Left cardiac atrium (tissue), 4 donors: ENCODE measurements at regions not wholly inside any gene's neighbourhood (a gene's known extent, or its start where the extent isn't known, plus 50 kb on each side); places are given as distances from the start of the nearest gene placed in this dataset.
"Not testable (repeated sequence)": the region's sequence is repeated elsewhere in the genome, so short reads cannot be mapped to it uniquely, and the experiment has no call there.

ENCODE experiments used
- ATAC-seq, 2 donors: fragments of 200-7000 bp; cut with Tn5 transposase; one replicate each; pipeline ENCODE4 v1.9.1; 2020; ENCODE audit warnings: mild to moderate bottlenecking in 2 of 2, moderate library complexity in 2 of 2
- DNase-seq: peaks from one replicate; pipeline ENCODE4 v3.0.0-alpha.2; 2020
- intact Hi-C, 2 donors: fragments of 100-400 bp; cut with DNase I; formaldehyde crosslinking; loops; one replicate each; pipeline versions ENCODE4 v1.14.1 to v1.15.1; 2022 to 2023
- donor health status: DM: no; HTN: yes; CAD: no.
- donor health status: DM: no; HTN: yes; CAD: no; lungs with severe emphysema.
- donor health status: DM: yes; HTN: yes; CAD: no.
- donor health status: Dilated cardiomyopathy.

DNA sequence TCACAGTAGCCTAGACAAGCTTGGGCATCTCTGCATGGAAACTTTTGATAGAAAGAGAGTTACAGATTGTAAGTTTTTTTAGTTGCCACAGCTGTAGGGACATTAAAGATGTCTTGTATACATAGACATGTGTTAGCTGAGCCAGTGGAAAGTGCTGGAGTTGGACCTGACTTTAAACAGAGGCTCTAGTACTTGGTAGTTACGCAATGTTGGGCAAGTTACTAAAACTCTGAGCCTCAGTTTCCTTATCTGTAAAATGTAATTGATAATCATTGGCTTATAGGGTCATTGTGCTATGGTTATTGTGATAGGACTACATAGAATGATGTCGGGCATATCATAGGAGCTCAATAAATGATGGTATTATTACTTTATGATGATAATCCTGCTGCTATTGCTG lies 225.8 kb upstream of the CPHXL start:
- no peak for DNase-seq
- ATAC-seq = no peak
- intact Hi-C loops = no loop called here

DNA sequence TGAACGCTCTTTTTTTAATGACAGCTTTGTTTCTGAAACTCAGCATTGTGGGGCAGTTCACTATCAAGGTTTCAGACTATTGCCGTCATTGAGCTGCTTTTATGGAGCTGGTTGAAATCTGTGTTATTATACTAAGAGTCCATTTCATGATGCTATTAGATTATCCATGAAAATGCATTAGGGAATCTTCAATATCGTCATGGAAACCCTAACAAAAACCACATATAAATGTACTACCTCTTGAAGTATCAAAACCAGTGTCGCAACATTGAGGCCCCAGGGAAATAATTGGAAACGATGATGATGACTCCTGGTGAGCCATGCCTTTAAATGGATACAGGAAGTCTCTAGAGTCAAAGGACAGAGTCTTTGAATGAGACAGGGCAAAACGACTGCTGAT lies 231.6 kb upstream of the CPHXL start:
- DNase-seq (no peak), ATAC-seq (no peak)
- intact Hi-C loops = no loop called here

DNA sequence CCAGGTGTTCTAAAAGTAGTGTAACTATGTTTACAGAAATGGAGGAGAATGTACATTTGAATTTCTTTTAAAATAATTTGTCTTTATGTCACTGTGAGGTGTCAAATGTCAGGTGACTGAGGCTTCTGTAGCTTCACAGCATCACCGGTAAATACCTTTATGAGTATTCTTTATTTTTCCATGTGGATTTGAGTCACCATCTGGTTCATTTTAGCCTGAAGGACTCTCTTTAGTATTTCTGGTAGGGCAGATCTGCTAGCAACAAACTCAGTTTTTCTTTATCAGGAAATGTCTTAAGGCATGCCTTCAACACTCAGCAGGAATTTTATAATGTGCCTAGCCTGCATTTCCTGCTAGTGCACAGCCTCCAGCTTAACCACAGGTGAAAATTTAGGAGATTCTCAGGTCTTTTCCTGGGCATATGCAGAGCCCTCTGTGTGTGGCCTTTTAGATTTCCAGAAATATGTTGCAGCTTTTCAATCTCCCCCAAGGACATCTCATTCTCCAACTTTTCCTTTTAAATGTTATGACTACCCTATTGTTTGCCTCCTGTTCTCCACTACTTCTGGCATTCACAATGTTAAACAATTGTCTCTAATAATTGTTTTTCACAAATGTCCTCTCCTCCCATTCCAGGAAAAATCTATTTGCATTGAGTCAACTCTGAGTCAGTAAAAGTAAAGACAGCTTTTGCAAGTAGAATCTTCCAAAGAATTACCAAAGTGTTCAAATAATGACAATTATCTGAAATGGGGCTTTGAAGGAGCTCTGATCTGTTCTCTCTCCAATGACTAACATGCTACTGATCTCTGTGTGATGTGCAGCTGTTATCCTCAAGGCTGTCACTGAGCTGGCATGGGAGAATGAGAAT lies 239.4 kb upstream of the CPHXL start:
- ATAC-seq (no peak), DNase-seq (no peak)
- intact Hi-C loops = no loop called here

DNA sequence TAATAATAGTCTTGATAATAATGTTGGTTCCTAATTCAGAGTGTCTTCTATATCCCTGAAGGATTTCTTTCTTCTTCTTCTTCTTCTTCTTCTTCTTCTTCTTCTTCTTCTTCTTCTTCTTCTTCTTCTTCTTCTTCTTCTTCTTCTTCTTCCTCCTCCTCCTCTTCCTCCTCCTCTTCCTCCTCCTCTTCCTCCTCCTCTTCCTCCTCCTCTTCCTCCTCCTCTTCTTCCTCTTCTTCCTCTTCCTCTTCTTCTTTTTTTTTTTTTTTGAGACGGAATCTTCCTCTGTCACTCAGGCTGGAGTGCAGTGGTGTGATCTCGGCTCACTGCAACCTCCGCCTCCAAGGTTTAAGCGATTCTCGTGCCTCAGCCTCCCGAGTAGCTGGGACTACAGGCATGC lies 242.8 kb upstream of the CPHXL start:
- DNase-seq, ATAC-seq, intact Hi-C loops: not testable (repeated sequence)

DNA sequence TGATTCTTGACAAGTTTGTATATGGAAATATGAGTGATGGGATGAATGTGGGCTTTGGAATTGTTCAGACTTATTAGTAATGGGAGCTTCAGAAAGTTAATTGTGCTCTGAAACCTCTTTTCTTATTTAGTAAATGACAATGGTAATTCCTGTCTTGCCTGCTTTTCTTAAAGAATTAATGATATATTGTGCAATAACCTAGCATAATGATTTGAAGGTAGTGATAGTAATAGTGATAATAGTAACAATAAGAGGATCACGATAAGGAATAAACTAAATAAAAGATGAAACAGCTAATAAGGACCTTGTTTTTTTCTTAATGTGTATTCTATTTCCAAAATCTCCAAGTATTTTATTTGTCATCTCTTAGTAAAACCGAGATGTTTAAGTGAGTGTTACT lies 245.0 kb upstream of the CPHXL start:
- ATAC-seq (no peak), DNase-seq (no peak)
- intact Hi-C loops = no loop called here

DNA sequence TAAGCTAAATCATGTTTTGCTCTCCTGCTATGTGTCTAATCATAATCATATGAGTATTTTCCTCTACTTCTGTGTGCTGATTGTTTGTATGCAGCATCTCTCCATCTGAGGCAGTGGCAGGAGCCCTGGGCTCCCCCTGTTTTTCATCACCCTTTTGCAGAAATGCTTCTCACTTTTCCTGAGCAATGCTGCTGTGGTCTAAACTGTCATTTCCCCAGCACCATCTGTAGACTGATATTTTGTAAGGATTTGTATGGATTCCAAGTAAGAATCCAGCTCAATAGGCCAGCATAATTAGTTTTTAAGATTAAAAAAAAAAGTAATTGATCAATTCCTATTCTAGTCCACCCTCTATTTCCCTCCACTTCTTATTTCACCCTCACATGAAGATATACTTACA lies 257.0 kb upstream of the CPHXL start:
- no peak for ATAC-seq
- DNase-seq = no peak
- intact Hi-C loops = no loop called here

DNA sequence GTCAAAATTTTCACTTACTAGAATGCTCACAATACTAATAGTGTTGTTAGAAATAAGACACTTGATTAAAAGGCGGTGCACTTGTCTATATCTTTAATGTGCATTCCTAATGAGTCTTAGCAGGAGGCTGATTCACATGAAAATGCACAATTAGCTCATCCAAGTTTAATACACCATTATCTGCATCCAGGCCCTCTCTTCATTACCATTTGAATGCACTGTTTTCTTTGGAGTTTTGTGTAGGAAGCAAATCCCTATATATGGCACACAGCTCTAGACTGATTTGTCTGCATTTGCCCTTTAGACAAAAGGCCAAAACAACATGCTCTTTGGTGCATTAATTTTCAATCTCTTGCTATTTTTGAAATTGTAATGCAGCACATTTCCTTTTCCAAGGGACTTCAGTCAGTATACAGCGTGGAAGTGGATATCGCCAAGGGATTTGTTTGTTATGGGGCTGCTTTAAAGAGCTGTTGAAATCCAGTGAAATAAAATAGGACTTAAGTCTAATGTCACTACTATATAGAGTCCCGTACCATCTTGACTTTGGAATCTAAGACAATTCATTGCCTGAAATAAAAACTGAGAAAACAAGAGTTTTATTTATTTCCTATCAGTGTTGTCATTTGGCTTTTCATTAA lies 257.6 kb upstream of the CPHXL start:
- intact Hi-C loops = no loop called here
- no peak for ATAC-seq
- no peak for DNase-seq

DNA sequence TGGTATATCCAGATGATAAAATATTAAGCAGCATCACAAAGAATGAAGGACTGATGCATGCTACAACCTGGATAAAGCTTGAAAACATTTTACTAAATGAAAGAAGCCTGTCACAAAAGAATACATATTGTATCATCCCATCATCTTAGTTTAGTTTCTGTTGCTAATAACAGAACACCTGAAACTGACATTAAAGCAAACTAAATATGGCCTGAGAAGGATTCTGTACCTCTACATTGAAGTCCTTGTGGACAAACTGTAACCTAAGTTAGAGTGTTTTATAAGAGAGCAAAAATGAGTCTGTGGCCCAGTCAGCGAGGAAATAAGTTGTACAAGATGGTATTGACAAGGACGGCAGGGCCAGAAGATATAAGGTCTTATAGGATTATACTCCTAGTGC lies 261.0 kb upstream of the CPHXL start:
- intact Hi-C loops = no loop called here
- no peak for ATAC-seq

DNA sequence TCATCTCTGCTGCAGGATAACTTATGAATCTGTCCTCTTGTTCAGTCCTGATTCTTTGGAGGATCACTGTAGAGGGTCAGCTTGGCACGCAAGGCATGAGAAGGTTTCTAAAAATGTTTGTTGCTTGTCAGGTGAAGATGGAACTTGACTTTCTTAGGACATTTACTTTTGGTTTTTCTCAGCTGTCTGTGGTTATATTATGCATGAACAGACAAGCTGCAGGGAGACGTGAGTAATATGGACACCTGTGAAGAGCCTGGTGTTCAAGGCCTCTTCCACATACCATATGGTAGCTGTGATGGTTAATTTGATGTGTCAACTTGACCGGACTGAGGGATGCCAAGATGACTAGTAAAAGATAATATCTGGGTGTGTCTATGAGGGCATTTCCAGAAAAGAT lies 270.2 kb upstream of the CPHXL start:
- DNase-seq (no peak), ATAC-seq (no peak)
- intact Hi-C loops = no loop called here

More for the DNA sequence above, 261.0 kb upstream of the CPHXL start:
- no peak for DNase-seq

DNA sequence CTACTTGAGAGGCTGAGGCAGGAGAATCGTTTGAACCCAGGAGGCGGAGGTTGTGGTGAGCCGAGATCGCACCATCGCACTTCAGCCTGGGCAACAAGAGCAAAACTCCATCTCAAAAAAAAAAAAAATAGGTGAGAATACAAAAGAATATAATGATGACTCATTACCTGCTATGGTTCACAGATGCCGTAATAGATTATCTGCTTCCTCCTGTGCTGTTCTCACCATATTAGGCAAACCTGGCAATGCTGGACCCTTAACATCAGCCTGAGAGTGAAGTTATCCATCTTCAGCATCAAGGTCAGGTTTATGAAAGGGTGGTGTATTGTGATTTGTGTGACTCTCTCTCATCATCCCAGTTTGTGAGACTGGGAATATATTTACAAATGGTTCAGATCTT lies 271.3 kb upstream of the CPHXL start:
- no peak for ATAC-seq
- no peak for DNase-seq
- intact Hi-C loops = no loop called here

DNA sequence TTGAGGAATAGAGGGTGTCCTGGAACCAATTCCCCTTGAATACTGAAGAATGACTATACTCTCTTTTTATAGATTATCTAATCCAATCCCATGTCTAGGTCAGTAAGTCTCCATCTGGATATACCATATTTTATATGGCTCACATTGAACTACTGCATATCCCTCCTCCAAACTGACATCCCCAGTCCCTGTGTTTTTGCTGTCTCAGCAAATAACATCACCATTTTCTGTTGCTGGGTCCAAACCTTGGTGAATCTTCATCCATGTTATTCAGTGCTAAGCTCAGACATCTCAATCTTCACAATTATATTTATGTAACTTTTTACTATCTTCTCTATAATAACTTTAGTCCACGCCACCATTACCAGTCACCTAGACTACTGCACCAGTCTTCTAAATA lies 269.6 kb upstream of the CNTNAP4 start:
- ATAC-seq (no peak), DNase-seq (no peak)
- intact Hi-C loops = no loop called here

DNA sequence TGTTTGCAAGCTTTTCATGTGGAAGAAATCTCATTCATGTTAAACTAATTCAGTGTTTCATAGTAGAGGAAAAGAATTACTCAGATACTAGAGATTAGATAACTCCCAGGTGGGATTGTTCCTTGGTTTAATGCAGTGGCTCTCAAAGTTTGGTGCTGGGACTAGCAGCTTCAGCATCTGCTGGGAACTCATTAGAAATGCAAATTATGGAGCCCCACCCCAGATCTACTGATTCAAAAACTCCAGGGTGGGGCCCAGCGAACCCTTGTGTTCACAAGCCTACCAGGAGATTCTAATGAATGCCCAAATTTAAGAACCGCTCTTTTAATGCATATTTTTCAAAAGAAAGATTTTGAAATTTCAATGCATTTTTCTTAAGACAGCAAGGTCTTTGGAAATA lies 253.4 kb upstream of the CNTNAP4 start:
- intact Hi-C loops = no loop called here
- DNase-seq (no peak), ATAC-seq (no peak)

DNA sequence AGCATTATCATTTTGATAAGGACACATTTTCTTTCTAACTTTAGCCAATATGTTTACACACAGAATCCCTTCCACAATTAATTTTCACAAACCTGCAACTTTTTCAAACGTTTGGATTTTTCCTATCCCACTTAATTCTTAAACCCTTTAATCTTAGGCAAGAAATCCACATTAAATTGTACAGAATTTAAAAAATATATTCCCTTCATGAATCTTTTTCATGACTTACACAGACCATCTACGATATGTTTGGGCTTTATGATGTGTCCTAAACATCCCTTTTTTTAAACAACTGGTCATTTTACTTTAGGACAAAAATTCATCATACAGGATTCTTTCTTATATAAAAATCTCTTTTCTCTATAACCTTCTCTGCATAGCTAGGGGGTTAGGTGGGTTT lies 241.5 kb upstream of the CNTNAP4 start:
- no peak for ATAC-seq
- intact Hi-C loops = no loop called here
- no peak for DNase-seq

DNA sequence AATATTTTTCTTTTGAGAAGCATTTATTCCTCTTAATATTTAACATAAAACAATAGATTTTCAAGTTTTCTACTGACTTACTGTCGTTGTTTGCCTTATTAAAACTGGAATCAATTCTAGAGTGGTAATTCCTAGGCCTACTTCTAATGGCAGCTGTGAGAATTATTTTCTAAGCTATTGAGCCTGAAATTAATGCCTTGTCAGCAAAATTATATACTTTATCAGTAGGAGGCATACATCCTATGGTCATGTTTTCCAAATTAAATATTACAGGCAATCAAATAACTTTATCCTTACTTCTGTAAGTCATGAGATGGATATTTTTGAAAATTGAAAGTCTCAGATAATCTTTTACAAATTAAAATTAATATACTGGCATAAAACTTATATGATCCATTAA lies 239.1 kb upstream of the CNTNAP4 start:
- ATAC-seq (no peak), DNase-seq (no peak)
- intact Hi-C loops = no loop called here

DNA sequence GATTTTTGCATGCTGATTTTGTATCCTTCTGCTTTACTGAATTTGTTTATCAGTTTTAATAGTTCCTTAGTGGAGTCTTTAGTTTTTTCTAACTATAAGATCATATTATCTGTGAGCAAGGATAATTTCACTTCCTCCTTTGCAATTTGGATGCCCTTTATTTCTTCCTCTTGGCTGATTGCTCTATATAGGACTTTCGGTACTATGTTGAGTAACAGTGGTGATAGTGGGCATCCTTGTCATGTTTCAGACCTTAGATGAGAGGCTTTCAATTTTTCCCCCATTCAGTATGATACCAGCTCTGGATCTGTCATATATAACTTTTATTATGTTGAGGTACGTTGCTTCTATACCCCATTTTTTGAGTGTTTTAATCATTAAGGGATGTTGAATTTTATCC lies 224.5 kb upstream of the CNTNAP4 start:
- DNase-seq = no peak
- no peak for ATAC-seq
- intact Hi-C loops = no loop called here

DNA sequence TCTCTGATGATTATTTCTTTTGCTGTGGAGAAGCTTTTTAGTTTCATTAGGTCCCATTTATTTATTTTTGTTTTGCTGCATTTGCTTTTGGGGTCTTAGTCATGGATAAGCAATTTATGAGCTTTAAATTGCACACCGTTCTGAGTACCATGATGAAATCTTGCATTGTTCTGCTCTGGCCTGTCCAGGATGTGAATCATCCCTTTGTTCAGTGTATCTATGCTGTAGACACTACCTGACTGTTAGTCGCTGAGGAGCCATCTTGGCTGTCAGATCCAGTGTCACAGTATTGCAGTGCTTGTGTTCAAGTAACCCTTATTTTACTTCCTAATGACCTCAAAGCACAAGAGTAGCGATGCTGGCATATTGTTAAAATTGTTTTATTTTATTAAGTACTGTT lies 218.0 kb upstream of the CNTNAP4 start:
- intact Hi-C loops = no loop called here
- DNase-seq (no peak), ATAC-seq (no peak)

DNA sequence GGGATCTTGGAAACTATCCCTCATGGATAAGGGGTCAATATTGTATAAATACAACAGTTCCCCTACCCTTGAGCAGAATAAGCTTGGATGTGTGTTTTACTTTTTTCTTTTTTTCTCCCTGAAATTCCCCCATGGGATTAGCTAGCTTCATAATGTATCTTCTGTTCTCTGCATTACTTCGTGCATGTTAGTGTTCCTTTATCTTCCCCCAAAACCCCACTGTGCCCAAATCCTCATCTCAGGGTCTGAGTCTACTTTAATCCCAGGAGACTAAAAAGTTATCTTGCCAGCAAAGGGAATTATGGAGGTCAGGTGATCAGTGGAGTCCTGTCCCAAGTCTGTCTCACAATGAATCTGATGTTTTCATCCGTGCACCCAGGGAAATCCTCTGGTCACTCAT lies 217.5 kb upstream of the CNTNAP4 start:
- intact Hi-C loops = no loop called here
- ATAC-seq (no peak), DNase-seq (no peak)

DNA sequence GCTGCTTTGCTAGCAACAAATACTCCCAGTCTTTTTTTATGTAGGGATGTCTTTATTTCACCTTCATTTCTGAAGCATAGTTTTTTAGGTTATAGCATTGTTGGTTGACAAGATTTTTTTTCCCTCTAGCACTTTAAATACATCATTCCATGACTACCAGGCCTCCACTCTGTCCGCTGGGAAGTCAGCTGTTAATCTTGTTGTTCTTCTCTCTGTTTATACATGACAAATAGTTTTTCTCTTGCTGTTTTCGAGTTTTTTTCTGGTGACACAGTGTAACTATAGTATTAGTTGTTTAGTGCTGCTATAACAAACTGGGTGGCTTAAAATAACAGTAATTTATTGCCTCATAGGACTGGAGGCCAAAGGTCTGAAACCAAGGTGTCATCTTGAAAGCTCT lies 205.5 kb upstream of the CNTNAP4 start:
- DNase-seq = no peak
- intact Hi-C loops = no loop called here
- no peak for ATAC-seq

DNA sequence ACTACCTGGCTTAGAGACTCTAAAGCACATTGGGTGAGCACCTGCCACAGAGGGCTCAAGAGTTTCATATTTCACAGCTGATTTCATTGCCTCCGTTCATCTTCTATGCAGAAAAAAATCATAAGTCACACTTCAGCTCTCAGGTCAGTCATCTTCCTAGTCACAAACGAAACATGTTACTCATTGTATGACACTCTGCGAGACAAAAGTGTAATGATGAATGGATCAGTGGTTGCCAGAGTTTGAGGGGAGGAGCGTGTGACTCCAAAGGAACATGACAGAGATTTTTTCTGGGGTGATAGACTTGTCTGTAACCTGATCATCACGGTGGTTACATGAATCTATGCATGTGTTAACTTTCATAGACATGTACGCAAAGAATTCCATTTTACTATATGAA lies 195.2 kb upstream of the CNTNAP4 start:
- intact Hi-C loops = no loop called here
- DNase-seq (no peak), ATAC-seq (no peak)

DNA sequence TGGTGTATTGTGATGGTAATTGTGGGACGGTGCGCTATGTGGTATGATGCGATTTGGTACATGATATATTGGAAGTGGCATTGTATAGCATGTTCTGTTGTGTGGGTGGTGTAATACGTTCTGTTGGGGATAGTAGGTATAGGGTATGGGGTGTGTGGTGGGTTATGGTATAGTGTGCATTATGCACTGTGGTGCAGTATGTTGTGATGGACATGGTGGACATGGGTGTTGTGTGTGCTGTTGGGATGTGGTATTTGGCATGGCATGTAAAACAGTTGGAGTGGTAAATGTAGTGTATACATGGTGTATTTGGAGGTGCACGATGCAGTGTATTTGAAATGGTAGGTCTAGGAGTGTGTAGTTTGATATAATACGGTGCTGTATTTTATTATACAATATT lies 170.6 kb upstream of the CNTNAP4 start:
- DNase-seq = no peak
- intact Hi-C loops = no loop called here
- ATAC-seq = no peak

DNA sequence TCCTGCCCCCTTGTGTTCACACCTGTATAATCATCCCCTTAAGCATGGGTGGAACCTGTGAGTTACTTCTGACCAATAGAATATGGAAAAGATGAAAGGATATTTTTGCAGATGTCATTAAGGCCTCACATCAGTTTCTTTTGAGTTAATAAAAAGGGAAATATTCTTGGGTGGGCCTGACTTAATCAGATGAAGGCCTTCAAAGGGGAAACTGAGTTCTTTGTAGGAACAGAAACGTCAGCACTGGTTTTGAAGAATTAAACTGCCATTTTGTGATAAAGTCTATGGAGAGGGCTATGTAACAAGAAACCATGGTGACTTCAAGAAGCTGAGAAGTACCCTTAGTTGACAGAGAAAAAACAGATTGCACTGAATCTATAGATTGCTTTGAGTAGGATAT lies 168.7 kb upstream of the CNTNAP4 start:
- DNase-seq (no peak), ATAC-seq (no peak)
- intact Hi-C loops = no loop called here
